ENCODE measurements at regions not wholly inside any gene's neighbourhood (a gene's known extent, or its start where the extent isn't known, plus 50 kb on each side); places are given as distances from the start of the nearest gene placed in this dataset.

DNA sequence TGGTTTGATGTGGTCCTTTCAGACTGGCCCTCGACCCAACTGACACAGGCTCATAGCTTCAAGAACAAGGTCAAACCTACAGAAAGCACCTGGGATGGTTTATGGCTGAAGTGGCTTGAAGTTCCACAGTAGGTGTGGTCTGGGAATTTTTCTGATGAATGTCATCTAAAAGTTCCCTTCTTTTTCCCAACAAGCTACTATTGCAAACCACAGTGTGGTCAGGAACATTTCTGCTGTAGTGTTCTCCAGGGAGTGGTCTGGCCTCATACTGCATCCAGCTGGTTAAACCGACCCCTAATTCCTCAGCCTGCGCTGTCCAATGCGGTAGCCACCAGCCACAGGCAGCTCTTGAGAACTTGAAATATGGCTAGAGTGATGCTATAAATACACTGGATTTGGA lies 92.7 kb downstream of the FAM124B start (continued):
- TF ChIP-seq TCF12 (IDR thresholded peaks at IDR 0.05; ENCODE audit: low read depth, low read length) (no peak), KDM5A (IDR thresholded peaks at IDR 0.05; ENCODE audit: low read length) (no peak), YY1 (IDR thresholded peaks at IDR 0.05; ENCODE audit: low read depth, low read length) (no peak)
